Activated T-helper 1 cell treated with anti-CD3 and anti-CD28 coated beads, Interleukin-2, amount 50 U/mL, for 16 hours (primary cell): ENCODE measurements at regions not wholly inside any gene's neighbourhood (a gene's known extent, or its start where the extent isn't known, plus 50 kb on each side); places are given as distances from the start of the nearest gene placed in this dataset.

ENCODE experiments used
- DNase-seq, 2 donors: peaks; one replicate each; pipeline ENCODE4 v3.0.0-alpha.2; 2020; ENCODE audit warnings: low read depth in 1 of 2, low spot score in 1 of 2

DNA sequence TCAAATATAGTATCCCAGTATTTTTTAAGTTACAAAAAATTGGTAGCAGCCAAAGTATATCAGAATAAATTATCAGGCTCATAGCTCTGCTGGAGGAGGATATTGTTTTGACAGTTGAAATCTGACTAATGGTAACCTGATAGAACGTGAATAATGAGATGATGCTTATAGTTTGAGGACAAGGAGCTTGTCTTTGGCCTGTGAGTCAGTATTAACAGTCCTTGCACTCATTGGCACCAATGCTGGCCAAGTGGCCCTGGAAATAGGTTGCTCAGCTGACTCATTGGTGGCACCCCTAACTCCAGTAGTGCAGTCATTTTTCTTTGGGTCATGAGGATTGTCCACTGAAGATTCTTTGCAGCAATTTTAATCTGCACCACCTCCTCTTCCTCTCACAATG is 203.3 kb upstream of the JADE1 start:
- DNase-seq = no peak

DNA sequence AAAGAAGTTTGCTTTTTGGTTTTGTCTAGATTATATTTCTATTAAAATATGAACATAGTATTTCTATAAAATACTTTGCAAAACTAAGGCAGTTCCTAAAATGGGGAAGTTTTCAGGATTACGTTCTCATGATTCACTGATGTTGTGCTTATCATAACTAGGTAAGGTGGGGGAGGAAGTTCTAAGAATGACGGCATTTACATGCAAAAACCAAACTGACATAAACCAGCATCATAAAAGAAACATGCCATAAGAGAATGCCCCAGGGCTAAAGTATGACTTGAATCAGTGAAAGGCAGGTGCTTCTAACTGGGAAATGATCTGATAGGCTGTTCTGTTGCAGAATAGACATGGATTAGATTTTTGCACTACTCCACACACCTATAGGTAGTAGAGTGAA is 204.7 kb upstream of the JADE1 start:
- DNase-seq = no peak

DNA sequence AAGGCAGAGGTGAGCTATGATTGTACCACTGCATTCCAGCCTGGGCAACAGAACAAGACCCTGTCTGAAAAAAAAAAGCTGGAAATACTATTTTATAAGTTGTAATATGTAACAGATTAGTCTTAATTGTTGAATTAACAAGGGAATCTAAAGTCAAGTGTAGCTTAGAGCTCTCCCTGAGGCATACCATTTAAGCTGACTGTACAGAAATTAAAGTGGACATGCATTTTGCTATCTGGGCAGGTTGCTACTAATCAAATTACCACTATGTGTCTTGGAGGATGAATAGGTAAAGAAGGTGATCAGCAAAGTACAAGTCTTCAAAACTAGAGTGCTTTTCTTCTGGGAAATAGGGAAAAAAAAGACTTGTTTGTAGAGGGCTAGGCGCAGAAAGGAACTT is 205.3 kb upstream of the JADE1 start:
- no peak for DNase-seq

DNA sequence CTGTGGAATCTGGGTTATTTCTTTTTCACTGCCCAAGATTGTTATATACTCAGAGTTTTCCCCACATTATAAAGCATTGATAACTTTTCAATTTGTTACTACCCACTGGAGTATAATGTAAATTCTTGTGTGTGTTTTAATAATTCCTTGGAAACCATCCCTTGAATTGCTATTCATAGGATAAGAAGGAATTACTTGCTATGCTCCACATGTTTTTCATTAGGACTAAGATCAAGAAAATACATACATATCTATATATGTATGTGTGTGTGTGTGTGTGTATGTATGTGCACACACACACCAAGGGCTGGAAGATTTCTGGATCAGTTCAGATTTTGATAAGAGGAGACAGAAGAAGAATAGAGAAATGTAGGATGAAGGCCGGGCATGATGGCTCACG is 206.4 kb upstream of the JADE1 start:
- DNase-seq = no peak

DNA sequence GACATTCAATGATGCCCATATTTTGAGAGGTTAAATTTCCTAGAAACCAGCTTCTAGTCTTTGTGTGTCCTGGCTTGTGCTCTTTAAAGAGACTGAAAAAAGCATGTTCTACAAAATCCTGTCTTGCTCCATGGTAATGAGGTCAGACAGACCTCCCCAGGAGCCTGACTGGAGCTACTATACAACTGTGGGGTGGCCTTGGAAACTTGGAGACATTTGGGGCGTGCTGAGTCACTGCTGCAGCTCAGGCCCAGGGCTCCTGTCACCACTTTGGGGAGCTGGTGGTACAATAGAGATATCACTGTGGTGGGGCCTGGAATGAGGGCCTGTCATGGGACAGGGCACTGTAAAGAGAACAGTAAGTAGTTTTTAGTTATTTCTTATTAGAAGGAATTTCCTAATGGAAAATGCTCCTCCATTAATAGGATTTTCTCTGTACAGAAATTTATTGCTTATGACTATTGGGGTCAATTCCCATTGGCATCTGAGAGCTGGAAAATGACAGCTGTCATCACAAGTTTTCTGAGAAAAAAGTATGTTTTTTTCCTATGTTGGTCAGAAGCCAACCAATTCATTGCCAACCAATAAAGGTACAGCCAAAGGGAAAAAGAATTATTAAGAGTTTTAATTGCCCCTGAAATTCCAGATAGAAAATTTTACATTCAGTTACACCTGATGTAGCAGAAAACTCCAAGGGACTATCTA is 207.4 kb upstream of the JADE1 start:
- no peak for DNase-seq

DNA sequence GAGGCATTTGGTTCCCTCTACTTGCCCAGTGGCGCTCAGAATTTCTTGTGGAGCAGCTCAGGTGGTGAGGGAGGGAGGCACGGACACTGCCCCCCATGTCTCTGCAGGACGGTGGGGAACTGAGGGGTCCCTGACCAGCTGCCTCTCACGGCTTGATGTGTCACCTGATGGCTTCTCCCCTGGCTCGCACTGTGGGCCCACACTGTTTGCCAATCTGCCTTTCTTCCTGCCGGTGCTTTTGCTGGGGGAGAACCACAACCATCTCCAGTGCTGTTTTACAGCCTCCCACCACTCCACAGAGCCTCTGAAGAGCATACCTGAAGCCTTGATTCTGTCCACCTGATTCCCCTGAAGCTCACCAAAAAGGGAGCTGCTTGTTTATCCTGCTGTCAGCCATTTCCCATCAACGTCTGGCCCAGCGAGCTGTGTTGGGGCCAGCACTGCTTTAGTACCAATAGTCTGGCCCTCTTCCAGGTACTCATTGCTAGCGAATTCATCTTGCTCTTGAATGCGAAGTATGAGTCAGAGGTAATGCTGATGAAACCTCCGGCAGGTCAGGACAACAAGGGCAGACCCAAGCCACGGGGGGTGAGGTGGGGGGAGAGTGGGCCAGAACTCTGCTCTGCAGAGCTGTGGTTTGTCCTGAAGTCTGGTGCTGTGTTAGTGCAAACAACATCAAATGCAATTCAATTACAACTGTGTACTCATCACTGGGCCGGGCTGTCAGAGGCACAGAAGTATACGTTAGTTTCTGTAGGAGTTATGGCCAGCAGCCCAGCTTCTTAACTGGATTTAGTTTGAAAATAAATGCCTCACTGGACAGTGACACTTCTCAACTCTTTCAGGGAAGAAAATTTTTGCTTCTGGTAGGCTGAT is 208.3 kb upstream of the JADE1 start:
- no peak for DNase-seq

DNA sequence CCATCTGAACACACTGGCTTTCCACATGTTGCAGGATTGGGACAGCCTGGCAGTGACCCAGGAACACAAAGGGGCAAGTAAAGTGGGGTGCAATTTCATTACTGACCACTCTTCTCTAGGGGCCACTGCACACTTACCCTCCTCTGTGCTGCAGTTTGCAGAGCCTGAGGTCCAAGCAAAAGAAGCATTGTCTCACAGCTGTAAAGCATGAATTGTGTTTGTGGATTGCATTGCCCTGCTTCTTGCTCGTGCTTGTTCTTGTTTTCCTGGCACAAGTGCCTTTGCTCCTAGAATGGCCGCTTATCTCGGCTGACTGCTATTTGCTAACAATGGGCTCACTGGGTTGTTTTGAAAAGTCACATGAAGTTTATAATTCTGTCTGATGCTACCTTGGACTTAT is 209.1 kb upstream of the JADE1 start:
- no peak for DNase-seq

DNA sequence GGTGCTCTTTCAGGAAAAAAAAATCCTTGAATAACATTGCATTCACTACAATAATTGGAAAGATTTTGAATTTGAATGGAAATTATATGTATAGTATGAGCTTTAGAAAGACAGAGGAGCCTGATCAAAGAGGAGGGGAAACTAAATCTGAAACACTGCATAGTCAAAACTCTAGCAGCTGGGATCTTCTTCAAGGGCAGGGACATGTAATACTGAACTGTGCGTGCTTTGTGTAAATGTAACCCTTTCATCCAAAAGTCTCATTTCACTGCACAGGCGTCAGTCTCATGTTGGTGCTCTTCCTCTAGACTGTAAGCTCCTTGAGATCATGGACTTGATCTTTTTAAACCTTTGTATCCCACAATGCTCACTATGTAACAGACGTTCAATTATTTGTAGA is 212.0 kb upstream of the JADE1 start:
- no peak for DNase-seq

DNA sequence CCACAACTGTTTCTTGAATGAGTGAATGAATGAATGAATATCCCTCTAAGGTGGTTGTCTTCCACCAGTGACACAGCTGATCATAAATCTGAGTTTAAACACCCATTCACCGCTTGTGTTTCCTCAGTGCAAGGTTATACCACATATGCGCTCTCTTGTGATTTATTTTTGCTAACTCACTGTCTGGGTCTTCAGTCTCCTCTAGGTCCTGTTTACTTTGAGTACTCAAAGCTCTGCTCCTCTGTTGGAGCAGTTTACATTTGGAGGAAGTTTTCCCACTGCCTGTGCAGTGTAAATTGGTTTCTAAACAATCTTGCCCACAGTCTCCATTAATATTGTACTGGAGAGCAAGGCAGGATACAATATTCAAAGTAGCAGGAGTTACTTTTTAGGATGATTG is 212.6 kb upstream of the JADE1 start:
- no peak for DNase-seq

DNA sequence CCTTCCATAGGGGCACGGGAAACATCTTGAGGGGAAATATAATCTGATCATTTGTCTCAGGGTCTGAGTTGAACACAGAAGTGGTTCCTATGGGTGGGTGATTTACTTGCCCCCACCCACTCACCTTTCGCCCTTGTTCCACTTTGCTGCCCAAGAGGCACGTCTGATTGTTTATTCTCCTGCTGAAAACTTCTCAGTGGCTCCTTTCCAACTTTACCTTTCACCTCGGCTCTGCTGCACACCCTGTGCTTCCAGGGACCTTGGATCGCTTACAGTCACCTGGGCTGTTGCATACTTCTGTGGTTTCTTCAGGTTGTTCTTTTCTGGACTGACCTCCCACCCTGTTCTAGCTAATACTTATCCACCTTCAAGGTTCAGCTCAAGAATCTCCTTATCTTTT is 213.4 kb upstream of the JADE1 start:
- no peak for DNase-seq

DNA sequence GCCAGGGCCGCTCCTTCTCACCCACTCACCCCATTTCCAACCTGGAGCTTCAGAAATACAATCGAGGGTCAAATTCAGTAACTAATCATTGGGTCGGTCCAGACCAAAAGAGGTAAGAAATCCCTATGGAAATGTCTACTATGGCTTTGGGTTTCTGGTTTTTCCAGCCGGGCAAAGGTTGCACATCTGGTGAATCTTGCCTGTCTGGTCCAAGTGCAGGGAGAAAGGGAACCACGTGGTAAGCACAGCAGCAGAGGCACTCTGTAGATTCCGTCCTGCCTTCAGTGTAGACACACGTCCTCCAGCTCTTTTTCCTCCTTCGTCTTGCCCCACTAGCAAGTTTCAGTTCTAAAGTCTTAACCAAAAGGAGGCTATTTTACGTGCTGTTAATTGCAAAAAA is 218.0 kb upstream of the JADE1 start:
- DNase-seq = no peak

DNA sequence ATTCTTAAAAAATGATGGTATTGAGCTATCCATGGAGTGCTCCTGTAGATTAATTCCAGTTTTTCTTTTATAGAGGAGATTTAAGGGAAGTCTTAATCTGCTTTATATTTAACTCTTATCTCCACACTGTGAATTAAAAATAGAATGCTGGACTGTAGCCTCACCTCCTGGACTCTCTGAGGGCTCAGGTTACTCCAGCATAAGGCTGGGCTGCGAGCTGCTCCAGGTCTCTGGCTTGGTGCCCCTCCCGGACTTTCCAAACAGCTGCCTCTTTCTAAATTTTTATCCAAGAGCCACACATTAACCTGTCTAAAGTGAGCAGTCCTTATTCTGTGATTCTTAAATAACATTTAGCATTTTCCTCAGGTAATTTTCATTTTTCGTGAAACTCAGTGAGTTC is 218.7 kb upstream of the JADE1 start:
- DNase-seq = no peak

DNA sequence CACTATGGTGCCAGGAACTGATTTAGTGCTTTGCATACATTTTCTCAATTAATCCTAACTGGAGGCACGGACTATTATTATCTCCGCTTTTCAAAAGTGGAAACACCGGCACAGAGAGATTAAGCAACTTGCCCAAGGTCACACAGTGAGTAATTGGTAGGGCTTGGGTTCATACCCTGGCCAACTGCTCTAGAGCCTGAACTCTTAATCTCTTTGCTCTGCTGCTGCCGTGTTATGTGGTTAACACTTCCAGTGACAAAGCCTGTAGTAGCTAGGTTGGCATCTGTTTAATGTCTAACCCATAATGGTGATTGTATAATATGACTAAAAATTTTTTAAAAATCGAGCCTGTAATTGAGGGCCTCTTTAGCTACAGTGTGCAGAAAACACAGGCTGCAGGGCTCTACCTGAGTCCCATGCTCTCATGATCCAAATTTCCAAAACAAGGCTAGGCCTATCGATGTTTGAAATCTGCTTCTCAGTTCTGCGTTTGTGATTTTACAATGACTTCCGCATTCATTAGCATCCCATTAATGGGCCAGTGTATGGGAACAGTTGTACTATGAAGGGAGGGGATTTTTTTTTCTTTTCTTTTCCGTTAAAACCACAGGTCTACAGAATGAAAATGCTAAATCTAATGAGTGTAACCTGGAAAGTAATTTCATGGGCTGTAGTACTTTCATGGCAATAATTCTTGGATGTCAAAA is 219.3 kb upstream of the JADE1 start:
- no peak for DNase-seq

DNA sequence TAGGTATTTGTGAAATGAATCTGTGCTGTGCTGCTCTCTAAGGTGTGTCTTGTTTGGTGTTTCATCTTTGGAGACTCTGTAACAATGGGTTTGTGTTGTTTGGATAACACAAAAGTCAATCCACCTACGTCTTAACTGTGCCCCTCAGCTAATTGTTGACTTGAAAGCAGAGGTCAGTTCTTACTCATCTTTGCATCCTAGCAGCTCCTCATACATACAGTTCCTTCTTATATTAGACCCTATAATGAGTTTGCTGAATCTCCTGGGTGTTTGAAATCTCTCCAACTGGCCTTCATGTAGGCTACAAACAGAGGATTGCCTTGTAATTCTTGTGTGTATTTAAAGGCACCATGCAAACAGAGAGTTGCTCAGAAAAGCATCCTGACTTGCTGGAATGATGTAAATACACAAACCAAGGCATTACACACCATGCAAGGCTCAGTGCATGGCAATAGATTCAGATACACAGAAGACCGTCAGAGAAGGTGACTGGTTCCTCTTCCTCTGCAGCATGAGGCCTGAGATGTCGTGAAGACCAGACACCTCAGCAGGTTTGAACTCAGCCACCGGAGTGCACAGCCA is 220.0 kb upstream of the JADE1 start:
- no peak for DNase-seq

DNA sequence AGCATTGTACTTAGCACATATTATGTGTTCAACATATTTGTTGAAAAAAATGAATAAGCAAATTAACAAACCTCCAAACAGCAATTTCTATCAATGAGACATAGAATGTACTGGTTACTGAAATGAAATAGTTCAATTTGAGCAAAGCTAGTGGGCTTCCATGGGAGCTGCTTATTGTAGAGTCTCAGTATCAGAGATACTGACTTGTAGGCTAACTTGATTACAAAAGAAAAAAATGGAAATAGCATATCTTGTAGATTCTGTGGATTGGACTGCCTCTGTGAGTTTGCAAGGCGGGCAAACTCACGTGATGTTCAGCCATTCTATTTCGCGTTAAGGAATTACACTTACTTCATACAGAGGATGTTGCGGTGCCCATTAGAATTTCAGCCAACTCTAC is 222.1 kb upstream of the JADE1 start:
- no peak for DNase-seq

DNA sequence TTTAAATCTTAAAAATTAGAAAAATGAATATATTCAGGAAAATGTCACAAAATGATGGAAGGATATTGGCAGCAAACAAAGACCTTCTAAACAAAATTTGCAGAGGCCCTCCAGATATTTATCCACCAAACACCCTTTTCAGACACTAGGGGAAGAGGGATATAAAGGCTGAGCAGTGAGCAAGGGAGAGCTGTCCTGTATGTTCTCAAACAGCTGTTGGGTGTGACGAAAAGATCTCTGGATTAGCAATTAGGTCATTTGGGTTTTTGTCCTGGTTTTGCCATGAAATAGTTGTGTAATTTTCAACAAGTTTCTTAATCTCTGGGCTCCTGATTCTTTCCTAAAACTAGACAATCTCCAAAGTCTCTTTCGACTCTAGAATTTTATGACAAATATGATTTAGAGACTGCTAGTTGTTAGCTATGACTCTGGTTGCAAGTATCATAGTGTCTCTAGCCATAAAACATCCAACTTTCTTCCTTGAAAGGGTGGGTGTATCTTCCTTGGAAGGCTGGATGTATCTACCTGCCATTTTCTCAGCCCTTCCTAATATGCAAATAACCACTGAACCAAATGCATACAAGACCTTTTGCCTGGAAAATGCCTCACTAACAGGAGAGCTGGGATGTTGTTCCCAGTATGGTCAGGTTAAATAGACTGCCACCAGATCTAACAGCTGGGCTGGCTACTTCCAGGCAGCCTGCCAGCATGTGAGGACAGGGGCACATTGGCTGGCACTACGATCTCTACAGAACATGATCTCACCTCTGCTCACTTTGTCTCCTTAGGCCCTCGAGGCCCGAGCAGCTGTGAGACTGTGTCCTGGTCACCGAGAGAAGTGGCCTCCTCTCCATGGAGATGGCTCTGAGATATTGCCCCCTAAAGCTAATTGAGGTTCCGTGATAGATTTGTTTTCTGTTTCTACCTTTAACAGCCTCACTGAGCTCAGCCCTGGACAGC is 225.5 kb upstream of the JADE1 start:
- no peak for DNase-seq

DNA sequence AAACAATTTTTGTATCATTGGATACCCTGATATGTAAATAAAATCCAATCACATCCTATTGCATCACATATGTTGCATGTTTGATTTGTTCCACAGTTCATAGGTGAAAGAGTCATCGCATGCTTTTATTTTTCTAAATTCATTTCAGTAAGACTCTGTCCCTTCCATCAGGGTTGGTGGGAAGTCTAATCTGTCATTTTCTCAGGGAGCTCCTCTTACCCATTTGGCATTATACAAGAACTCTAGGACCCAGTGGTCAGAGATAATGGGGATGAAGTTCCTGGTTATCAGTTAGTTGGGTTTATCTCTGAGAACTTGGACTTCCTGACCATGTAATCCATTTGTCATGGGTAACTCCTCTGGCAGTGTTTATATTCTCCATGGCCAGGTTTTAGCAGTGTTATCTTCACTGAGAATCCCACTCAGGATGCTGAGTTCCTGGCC is 227.1 kb upstream of the JADE1 start:
- DNase-seq = no peak

DNA sequence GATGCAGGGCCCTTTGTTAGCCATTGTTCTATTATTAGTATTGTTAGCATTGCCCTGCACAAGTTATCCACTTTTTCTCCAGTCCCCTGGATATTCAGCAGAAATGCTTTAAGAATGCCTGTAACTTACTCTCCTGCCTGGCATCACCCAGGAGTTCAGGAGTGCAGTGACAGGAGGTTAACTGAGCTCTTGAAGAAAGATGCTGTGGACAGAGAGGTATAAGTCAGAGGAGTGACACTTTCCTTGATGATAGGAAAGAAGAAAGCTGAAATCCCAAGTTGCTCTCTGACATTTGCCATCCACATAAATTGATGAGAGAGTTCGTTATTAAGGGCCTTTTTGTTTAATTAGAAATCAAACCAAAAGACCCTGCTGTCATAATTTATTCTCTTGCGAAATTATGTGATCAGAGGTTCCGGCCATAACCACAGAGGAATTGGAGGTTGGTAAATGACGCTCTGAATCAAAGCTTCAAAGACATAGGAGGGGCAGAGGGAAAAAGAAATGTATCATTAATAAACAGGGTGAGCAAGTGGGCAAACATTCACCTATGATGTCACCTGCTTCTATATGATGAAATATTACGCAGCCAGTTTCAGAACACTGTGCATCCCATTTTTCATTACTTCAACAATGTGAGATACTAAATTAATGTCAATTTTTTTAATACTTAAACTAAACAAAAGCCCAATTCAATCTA is 230.2 kb upstream of the JADE1 start:
- DNase-seq = no peak

DNA sequence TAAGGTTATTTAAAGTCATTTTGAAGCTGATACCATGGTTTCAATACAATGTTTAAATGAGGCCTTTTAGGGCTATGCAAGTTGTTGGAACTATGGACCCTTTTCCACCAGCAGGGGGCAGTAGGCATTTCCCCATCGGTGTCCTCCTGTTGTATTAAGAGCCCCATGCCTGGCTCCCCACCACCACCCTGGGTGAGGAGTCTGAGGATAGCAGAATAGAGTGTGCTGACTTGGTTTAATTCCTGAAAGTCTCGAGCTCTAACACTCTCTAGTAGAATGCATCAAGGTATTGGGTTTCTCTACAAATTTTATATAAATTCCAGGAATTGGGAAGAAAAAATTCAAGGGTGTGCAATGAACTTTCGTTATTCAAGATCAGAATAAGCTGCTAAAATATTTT is 234.8 kb upstream of the JADE1 start:
- peak in 1 of 2 donors; percentile 22 for DNase-seq
